ENCODE measurements at regions not wholly inside any gene's neighbourhood (a gene's known extent, or its start where the extent isn't known, plus 50 kb on each side); places are given as distances from the start of the nearest gene placed in this dataset.
"Not testable (repeated sequence)": the region's sequence is repeated elsewhere in the genome, so short reads cannot be mapped to it uniquely, and the experiment has no call there.

DNA sequence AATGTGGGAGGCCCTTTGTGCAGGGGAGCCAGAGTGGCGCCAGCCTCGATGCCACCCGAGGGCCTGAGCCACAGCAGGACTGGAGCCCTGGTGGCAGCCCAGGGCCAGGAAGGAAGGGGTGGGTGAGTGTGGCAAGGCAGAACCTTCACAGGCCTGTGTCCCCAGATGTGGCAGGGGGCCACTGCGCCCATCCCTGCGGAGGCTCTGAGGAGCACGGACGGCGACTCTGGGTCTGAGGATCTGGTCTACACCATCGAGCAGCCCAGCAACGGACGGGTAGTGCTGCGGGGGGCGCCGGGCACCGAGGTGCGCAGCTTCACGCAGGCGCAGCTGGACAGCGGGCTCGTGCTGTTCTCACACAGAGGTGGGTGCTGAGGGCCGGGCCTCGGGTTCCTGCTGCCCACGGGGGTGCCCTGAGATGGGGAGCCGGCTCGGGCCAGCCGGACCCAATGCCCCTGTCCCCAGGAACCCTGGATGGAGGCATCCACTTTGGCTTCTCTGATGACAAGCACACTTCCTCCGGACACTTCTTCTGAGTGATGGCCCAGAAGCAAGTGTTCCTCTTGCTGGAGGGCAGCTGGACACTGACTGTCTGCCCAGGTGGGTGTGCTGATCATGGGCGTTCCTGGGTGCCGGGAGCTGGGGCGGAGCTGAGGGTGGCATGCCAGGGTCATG lies 173.6 kb downstream of the TBC1D2B start:
- not testable (repeated sequence) for H3K4me1 ChIP-seq (ENCODE audit: insufficient read depth, low read length); H3K9me3 ChIP-seq (ENCODE audit: low read depth, low read length); H3K27me3 ChIP-seq (ENCODE audit: insufficient read depth, low read length); H3K4me3 ChIP-seq (ENCODE audit: low read length)

DNA sequence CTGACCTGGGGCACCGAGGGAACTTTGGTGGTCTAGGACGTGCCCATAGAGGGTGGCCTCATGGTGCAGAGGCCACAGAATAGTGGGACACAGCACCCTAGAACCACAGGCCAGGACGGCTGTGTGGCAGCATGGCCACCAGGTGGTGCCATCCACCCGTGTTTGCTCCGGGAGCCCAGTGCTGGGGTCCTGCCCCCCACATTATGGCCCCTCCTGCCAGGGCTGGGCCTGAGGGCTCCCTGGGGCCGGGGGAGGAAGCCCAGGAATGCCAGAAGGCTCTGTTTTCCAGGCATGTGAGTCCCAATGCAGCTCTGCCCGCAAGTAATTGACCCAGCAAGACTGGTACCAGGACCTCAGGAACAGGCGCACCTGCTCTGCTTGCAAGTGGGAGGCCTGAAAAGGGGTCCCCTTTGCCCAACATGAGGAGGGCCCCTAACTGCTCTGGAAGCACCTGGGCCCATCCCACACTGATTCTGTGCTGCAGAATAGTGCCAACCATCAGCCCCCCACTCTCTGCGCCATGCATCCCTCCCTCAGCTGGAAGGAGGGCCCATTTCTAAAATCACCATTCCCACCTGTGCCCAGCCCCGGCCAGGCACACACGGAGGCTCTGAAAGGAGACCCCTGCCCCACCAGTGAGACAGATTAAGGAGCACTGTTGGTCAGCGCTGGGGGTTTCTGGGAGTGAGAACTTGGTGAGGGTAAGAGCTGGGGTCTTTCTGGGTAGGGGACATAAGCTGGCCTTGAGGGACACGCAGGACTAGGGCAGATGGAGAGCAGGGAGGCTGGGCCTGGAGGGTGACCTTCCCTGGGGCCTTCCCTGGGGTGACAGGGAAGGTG lies 174.4 kb downstream of the TBC1D2B start:
- not testable (repeated sequence) for H3K4me1 ChIP-seq (ENCODE audit: insufficient read depth, low read length); H3K27me3 ChIP-seq (ENCODE audit: insufficient read depth, low read length); H3K9me3 ChIP-seq (ENCODE audit: low read depth, low read length); H3K4me3 ChIP-seq (ENCODE audit: low read length)

DNA sequence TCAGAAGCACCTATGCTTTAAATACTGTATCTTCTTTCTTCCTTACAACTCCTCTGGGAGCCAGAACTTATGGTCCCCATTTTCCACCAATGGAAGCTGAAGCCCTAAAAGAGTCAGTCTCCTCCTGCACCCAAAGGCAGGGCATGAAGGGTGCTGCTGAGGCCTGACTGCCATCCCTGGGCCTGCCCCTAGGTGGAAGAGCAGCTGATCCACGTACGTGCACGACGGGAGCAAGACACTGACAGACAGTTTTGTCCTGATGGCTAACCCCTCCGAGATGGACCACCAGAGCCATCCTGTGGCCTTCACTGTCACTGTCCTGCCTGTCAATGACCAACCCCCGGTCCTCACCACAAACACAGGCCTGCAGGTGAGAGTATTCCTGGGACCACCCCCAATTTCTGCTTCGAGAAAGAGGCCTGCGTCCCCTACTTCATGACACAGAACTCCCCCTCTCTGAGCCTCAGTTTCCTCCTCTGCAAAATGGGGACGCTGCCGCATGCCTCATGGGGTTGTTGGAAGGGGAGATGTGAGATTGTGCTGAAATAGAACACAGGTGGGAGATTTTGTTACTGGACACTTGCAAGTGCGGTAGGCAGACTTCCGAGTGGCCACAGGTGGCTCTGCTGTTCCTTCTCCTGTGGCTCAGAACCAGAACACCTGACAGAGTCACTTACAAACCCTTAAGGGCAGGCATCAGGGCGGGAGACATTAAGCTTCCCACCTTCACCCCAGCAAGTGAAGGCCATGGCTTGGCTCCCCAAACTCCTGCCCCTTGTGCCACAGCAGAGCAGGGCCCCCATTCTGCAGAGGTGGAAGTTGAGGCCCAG lies 175.4 kb downstream of the TBC1D2B start:
- Histone ChIP-seq H3K4me1 (ENCODE audit: insufficient read depth, low read length) (no peaks in the 10 kb centered on the region), H3K9me3 (ENCODE audit: low read depth, low read length) (no peaks in the 10 kb centered on the region), H3K4me3 (ENCODE audit: low read length) (no peak overlapping the region), H3K27me3 (ENCODE audit: insufficient read depth, low read length) (no peaks in the 10 kb centered on the region)

DNA sequence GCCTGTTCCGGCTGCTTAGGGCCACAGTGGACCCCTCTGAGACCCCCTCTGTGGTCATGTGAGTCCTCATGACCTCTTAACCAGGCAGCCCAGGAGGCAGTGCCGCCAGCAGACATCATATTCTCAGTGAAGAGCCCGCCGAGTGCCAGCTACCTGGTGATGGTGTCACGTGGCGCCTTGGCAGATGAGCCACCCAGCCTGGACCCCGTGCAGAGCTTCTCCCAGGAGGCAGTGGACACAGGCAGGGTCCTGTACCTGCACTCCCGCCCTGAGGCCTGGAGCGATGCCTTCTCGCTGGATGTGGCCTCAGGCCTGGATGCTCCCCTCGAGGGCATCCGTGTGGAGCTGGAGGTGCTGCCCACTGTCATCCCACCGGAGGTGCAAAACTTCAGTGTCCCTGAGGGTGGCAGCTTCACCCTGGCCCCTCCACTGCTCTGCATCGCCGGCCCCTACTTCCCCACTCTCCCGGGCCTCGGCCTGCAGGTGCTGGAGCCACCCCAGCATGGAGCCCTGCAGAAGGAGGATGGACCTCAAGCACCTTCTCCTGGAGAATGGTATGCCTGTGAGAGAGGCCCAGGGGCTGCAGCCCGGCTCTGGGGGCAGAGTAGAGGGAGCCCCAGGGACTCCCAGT lies 176.1 kb downstream of the TBC1D2B start:
- H3K27me3 ChIP-seq (ENCODE audit: insufficient read depth, low read length), result no peaks in the 10 kb centered on the region
- no peaks in the 10 kb centered on the region for H3K4me1 ChIP-seq (ENCODE audit: insufficient read depth, low read length)
- no peaks in the 10 kb centered on the region for H3K9me3 ChIP-seq (ENCODE audit: low read depth, low read length)
- no peak overlapping the region for H3K4me3 ChIP-seq (ENCODE audit: low read length)

DNA sequence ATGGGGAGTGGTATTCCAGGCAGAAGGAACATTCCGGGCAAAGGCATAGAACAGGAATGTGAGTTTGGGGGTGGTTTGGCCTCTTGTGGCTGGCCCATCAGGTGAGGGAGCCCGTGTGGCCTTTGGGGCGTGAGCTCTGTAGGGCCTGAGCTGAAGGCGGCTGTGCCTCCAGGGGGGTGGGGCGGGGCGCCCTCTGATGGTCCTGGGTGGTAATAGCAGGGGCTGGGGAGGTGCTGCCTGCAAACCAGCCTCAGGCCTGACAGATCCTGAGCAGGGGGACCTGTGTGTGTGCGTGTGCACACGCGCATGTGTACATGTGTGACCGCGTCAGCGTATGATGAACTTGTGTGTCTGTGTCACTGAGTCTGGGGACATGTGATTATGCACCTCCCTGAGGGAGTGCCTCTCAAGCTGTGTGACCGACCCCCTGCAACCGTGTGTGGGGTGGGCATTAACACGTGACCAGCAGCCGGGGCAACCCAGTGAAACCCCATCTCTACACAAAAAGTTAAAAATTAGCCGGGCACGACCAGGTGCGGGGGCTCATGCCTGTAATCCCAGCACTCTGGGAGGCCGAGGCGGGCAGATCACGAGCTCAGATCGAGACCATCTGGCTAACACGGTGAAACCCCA lies 177.1 kb downstream of the TBC1D2B start:
- H3K4me3 ChIP-seq (ENCODE audit: low read length); H3K4me1 ChIP-seq (ENCODE audit: insufficient read depth, low read length); H3K9me3 ChIP-seq (ENCODE audit: low read depth, low read length); H3K27me3 ChIP-seq (ENCODE audit: insufficient read depth, low read length): not testable (repeated sequence)

DNA sequence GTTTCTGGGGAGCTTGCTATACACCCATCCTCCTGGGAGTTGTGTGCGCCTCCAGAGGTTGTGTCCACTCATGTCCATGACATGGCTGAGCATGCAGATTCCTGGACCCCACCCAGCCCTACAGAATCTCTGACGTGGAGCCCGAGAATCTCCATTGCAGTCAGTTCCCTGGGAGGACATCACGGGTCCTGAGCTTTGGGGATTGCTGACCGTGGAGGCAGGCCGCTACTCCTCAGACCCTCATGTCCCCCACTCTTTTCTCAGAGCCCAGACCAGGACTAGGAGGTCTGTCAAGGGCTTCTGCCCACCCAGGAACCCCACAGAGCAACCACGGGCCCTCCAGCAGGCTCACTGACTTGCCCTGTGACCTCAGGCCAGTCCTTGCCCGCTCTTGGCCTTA lies 177.7 kb downstream of the TBC1D2B start:
- H3K27me3 ChIP-seq (ENCODE audit: insufficient read depth, low read length); H3K4me1 ChIP-seq (ENCODE audit: insufficient read depth, low read length); H3K4me3 ChIP-seq (ENCODE audit: low read length); H3K9me3 ChIP-seq (ENCODE audit: low read depth, low read length): not testable (repeated sequence)

DNA sequence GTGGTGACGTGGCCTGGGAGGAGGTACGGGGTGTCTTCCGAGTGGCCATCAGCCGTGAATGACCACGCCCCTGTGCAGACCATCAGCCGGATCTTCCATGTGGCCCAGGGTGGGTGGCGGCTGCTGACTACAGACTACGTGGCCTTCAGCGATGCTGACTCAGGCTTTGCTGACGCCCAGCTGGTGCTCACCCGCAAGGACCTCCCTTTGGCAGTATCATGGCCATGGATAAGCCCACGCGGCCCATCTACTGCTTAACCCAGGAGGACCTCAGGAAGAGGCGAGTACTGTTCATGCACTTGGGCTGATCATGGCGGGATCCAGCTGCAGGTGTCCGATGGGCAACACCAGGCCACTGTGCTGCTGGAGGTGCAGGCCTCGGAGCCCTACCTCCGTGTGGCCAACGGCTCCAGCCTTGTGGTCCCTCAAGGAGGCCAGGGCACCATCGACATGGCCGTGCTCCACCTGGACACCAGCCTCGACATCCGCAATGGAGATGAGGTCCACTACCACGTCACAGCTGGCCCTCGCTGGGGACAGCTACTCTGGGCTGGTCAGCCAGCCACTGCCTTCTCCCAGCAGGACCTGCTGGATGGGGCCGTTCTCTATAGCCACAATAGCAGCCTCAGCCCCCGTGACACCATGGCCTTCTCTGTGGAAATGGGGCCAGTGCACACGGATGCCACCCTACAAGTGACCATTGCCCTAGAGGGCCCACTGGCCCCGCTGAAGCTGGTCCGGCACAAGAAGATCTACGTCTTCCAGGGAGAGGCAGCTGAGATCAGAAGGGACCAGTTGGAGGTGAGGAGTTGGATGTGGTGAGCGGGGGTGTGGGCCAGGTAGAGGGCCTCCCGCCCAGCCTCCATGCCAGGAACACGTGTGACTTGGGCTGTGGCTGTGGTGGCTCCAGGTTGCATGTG lies 178.4 kb downstream of the TBC1D2B start:
- H3K9me3 ChIP-seq (ENCODE audit: low read depth, low read length), result no peaks in the 10 kb centered on the region
- H3K27me3 ChIP-seq (ENCODE audit: insufficient read depth, low read length), result no peaks in the 10 kb centered on the region
- no peaks in the 10 kb centered on the region for H3K4me1 ChIP-seq (ENCODE audit: insufficient read depth, low read length)
- H3K4me3 ChIP-seq (ENCODE audit: low read length), result no peak overlapping the region

DNA sequence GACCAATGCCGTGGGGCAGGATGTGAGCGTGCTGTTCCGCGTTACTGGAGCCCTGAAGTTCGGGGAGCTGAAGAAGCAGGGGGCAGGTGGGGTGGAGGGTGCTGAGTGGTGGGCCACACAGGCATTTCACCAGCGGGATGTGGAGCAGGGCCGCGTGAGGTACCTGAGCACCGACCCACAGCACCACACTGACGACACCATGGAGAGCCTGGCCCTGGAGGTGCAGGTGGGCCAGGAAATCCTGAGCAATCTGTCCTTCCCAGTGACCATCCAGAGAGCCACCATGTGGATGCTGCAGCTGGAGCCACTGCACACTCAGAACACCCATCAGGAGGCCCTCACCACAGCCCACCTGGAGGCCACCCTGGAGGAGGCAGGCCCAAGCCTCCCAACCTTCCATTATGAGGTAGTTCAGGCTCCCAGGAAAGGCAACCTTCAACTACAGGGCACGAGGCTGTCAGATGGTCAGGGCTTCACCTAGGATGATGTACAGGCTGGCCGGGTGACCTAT lies 179.6 kb downstream of the TBC1D2B start:
- no peaks in the 10 kb centered on the region for H3K4me1 ChIP-seq (ENCODE audit: insufficient read depth, low read length)
- no peak overlapping the region for H3K4me3 ChIP-seq (ENCODE audit: low read length)
- H3K27me3 ChIP-seq (ENCODE audit: insufficient read depth, low read length), result no peaks in the 10 kb centered on the region
- H3K9me3 ChIP-seq (ENCODE audit: low read depth, low read length), result no peaks in the 10 kb centered on the region

DNA sequence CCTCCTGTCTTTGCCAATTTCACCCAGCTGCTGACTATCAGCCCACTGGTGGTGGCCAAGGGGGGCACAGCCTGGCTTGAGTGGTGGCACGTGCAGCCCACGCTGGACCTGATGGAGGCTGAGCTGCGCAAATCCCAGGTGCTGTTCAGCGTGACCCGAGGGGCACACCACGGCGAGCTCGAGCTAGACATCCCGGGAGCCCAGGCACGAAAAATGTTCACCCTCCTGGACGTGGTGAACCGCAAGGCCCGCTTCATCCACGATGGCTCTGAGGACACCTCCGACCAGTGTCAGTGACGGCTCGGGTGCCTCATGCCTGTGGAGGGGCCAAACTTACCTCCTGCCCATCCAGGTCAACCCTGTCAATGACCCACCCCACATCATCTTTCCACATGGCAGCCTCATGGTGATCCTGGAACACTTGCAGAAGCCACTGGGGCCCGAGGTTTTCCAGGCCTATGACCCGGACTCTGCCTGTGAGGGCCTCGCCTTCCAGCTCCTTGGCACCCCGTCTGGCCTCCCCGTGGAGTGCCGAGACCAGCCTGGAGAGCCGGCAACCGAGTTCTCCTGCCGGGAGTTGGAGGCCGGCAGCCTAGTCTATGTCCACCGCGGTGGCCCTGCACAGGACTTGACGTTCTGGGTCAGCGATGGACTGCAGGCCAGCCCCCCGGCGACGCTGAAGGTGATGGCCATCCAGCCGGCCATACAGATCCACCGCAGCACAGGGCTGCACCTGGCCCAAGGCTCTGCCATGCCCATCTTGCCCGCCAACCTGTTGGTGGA lies 180.2 kb downstream of the TBC1D2B start:
- H3K4me1 ChIP-seq (ENCODE audit: insufficient read depth, low read length); H3K27me3 ChIP-seq (ENCODE audit: insufficient read depth, low read length); H3K9me3 ChIP-seq (ENCODE audit: low read depth, low read length); H3K4me3 ChIP-seq (ENCODE audit: low read length): not testable (repeated sequence)

DNA sequence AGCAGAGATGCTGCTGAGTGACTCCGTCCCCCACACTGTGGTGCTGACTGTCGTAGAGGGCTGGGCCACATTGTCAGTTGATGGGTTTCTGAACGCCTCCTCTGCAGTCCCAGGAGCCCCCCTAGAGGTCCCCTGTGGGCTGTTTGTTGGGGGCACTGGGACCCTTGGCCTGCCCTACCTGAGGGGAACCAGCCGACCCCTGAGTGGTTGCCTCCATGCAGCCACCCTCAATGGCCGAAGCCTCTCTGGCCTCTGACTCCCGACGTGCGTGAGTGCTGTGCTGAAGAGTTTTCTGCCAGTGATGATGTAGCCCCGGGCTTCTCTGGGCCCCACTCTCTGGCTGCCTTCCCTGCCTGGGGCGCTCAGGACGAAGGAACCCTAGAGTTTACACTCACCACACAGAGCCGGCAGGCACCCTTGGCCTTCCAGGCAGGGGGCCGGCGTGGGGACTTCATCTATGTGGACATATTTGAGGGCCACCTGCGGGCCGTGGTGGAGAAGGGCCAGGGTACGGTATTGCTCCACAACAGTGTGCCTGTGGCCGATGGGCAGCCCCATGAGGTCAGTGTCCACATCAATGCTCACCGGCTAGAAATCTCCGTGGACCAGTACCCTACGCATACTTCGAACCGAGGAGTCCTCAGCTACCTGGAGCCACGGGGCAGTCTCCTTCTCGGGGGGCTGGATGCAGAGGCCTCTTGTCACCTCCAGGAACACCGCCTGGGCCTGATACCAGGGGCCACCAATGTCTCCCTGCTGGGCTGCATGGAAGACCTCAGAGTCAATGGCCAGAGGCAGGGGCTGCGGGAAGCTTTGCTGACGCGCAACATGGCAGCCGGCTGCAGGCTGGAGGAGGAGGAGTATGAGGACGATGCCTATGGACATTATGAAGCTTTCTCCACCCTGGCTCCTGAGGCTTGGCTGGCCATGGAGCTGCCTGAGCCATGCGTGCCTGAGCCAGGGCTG lies 181.1 kb downstream of the TBC1D2B start:
- not testable (repeated sequence) for H3K9me3 ChIP-seq (ENCODE audit: low read depth, low read length); H3K4me3 ChIP-seq (ENCODE audit: low read length); H3K4me1 ChIP-seq (ENCODE audit: insufficient read depth, low read length); H3K27me3 ChIP-seq (ENCODE audit: insufficient read depth, low read length)

DNA sequence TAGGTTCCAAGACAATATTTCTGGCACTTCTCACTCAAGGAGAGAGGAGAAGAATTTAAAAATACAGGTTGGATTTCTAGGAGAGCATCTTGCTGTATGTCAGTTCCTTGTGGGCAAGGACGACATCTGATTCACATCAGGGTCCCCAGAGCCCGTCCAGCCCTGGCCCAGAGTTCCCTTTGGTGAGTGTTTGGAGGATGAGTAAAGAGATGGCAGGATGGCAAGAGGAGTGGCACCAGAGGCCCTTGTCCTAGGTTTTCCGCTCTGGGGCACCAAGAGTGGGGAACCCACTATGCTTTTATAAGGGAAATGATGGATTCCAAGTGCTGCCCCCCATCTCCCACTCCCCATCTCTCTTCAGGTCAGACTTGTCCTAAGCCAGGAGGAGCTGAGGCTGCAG lies 181.8 kb downstream of the TBC1D2B start:
- Histone ChIP-seq H3K4me3 (ENCODE audit: low read length) (no peak overlapping the region), H3K4me1 (ENCODE audit: insufficient read depth, low read length) (peaks cover 3% of the 10 kb centered on the region), H3K27me3 (ENCODE audit: insufficient read depth, low read length) (no peaks in the 10 kb centered on the region)

DNA sequence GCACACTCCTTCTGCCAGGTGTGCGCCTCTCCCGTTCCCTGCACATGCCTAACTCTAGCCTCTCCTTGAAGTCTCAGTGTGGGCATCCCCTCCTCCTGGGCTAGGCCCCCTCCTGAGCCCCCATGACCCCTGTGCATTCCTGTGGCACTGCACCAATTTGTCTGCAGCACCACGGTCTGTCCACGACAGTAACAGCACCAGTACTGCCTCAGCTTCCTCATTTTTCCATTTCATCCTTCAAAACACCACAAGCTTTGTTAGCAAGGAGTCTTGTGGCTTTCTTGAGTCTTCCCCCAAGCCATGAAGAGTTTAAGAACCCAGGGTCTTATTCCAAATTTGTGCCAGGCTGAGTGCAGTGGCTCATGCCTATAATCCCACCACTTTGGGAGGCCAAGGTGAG lies 182.4 kb downstream of the TBC1D2B start:
- H3K27me3 ChIP-seq (ENCODE audit: insufficient read depth, low read length); H3K4me3 ChIP-seq (ENCODE audit: low read length); H3K4me1 ChIP-seq (ENCODE audit: insufficient read depth, low read length); H3K9me3 ChIP-seq (ENCODE audit: low read depth, low read length): not testable (repeated sequence)

More for the DNA sequence above, 181.8 kb downstream of the TBC1D2B start:
- H3K9me3 ChIP-seq (ENCODE audit: low read depth, low read length), result no peaks in the 10 kb centered on the region

All from mononuclear cell (primary cell).